HG03103 (cell line): ENCODE measurements at regions not wholly inside any gene's neighbourhood (a gene's known extent, or its start where the extent isn't known, plus 50 kb on each side); places are given as distances from the start of the nearest gene placed in this dataset.

Experiments
- ATAC-seq: cut with Tn5 transposase; IDR thresholded peaks from one replicate; pipeline ENCODE4 v1.9.1; 2021; ENCODE audit warnings: low read depth; ENCODE audit not compliant: unreplicated experiment

GRCh38 chr2:145220496-145220895 lies 700.6 kb upstream of the ZEB2 start:
- ATAC-seq, result no peak

GRCh38 chr2:145207884-145208283 lies 688.0 kb upstream of the ZEB2 start:
- ATAC-seq, result no peak

- ATAC-seq, result no peak
These were observed 686.8 kb upstream of the ZEB2 start for GRCh38 chr2:145206496-145207281.

GRCh38 chr2:145203891-145204290 lies 684.0 kb upstream of the ZEB2 start:
- ATAC-seq, result no peak

GRCh38 chr2:145199827-145200706 lies 680.1 kb upstream of the ZEB2 start:
- ATAC-seq, result no peak

GRCh38 chr2:145199042-145199441 lies 679.1 kb upstream of the ZEB2 start:
- ATAC-seq, result no peak

- no peak for ATAC-seq
These were observed 678.6 kb upstream of the ZEB2 start for GRCh38 chr2:145198555-145198954.

- ATAC-seq, result no peak
These were observed 678.0 kb upstream of the ZEB2 start for GRCh38 chr2:145197944-145198343.

- no peak for ATAC-seq
These were observed 674.8 kb upstream of the ZEB2 start for GRCh38 chr2:145194673-145195072.

GRCh38 chr2:145190031-145190703 lies 670.2 kb upstream of the ZEB2 start:
- ATAC-seq, result no peak

- ATAC-seq, result no peak
These were observed 666.4 kb upstream of the ZEB2 start for GRCh38 chr2:145186303-145186702.

GRCh38 chr2:145185696-145186095 lies 665.8 kb upstream of the ZEB2 start:
- ATAC-seq, result no peak

- no peak for ATAC-seq
These were observed 665.1 kb upstream of the ZEB2 start for GRCh38 chr2:145184741-145185651.

GRCh38 chr2:145169285-145169684 lies 649.4 kb upstream of the ZEB2 start:
- no peak for ATAC-seq

- ATAC-seq, result no peak
These were observed 648.2 kb upstream of the ZEB2 start for GRCh38 chr2:145168091-145168490.

- no peak for ATAC-seq
These were observed 646.9 kb upstream of the ZEB2 start for GRCh38 chr2:145166731-145167302.

GRCh38 chr2:145161656-145162055 lies 641.7 kb upstream of the ZEB2 start:
- no peak for ATAC-seq

- ATAC-seq, result no peak
These were observed 640.9 kb upstream of the ZEB2 start for GRCh38 chr2:145160855-145161254.

- no peak for ATAC-seq
These were observed 639.8 kb upstream of the ZEB2 start for GRCh38 chr2:145159676-145160075.
